HepG2 (cell line): ENCODE measurements at regions not wholly inside any gene's neighbourhood (a gene's known extent, or its start where the extent isn't known, plus 50 kb on each side); places are given as distances from the start of the nearest gene placed in this dataset.

Source experiments
- ATAC-seq: fragments of 200-7000 bp; cut with Tn5 transposase; 3 replicates; pipeline ENCODE4 v1.9.1; 2020; ENCODE audit warnings: mild to moderate bottlenecking, moderate library complexity
- BruUV-seq: library from RNA; stranded (reverse); fragments of 400-500 nt; replicated peaks from 2 replicates; lab custom pipeline; 2021; lab: Mats Ljungman, UMichigan
- CTCF ChIA-PET: fragments of 300-600 bp; formaldehyde crosslinking; extraction: SDS; loops from one replicate; lab custom pipeline; 2021; ENCODE audit warnings: low total read pairs, inconsistent platforms, low intra/inter-chr PET ratio; lab: Yijun Ruan, JAX
- POLR2A ChIA-PET: fragments of 350-600 bp; sonication (Branson Sonifier 250); formaldehyde crosslinking; loops from one replicate; lab custom pipeline; 2020; ENCODE audit warnings: antibody characterized with exemption, inconsistent platforms; lab: Yijun Ruan, JAX
- DNase-seq: peaks from one replicate; pipeline ENCODE4 v3.0.0-alpha.2; 2015; ENCODE audit warnings: low spot score
- FAIRE-seq: peaks from 3 replicates; lab custom pipeline; 2011; peaks lifted over from hg19 to GRCh38; lab: Jason Lieb, UNC
- H2AFZ ChIP-seq: one replicate; pipeline ENCODE4 v1.6.1; 2011; ENCODE audit warnings: low read length, inconsistent platforms
- H3K27ac ChIP-seq: fragments of 300-600 bp; 3 replicates; pipeline ENCODE4 v1.8.0; 2011; ENCODE audit warnings: mixed run types, mild to moderate bottlenecking, mixed read lengths, low read length, inconsistent platforms; ENCODE audit not compliant: insufficient read depth; ENCODE audit errors: extremely low read length
- H3K27me3 ChIP-seq, 2 experiments: fragments of 200-600 bp in 1 of 2; 2 replicates in 1 of 2; 3 replicates in 1 of 2; pipeline versions ENCODE4 v1.6.0 to v1.8.0; 2011; ENCODE audit warnings: low read length in 2 of 2, mild to moderate bottlenecking in 2 of 2, moderate library complexity in 2 of 2, inconsistent platforms in 1 of 2; ENCODE audit not compliant: insufficient read depth in 2 of 2, control insufficient read depth in 1 of 2
- H3K36me3 ChIP-seq, 2 experiments: fragments of 200-600 bp in 1 of 2; replicated peaks in 1 of 2; 2 replicates in 1 of 2; 3 replicates in 1 of 2; pipeline versions ENCODE4 v1.5.1 to v1.8.0; 2011; ENCODE audit warnings: low read length in 2 of 2, inconsistent platforms in 1 of 2; ENCODE audit not compliant: insufficient read depth in 2 of 2, control insufficient read depth in 1 of 2
- H3K4me1 ChIP-seq: 2 replicates; pipeline ENCODE4 v1.5.1; 2012; ENCODE audit warnings: low read length, inconsistent platforms; ENCODE audit not compliant: insufficient read depth
- H3K4me2 ChIP-seq: 2 replicates; pipeline ENCODE4 v1.6.0; 2011; ENCODE audit warnings: low read depth, low read length, inconsistent platforms
- H3K4me3 ChIP-seq, 3 experiments: fragments of 200-600 bp in 1 of 3; sonication (generic), shearing (Covaris generic) in 1 of 3; replicated peaks in 1 of 3; 2 replicates each; pipeline ENCODE4 v1.5.1; 2011 to 2016; ENCODE audit warnings: low read length in 3 of 3, inconsistent platforms in 2 of 3, low read depth in 2 of 3, mild to moderate bottlenecking in 2 of 3, control low read depth in 1 of 3, mixed read lengths in 1 of 3; ENCODE audit not compliant: insufficient read depth in 1 of 3
- H3K79me2 ChIP-seq: one replicate; pipeline ENCODE4 v1.6.1; 2011; ENCODE audit warnings: low read length, inconsistent platforms; ENCODE audit not compliant: insufficient read depth
- H3K9ac ChIP-seq: 2 replicates; pipeline ENCODE4 v1.6.0; 2011; ENCODE audit warnings: mild to moderate bottlenecking, low read depth, low read length, inconsistent platforms; ENCODE audit not compliant: insufficient read depth
- H3K9me3 ChIP-seq: 2 replicates; pipeline ENCODE4 v1.5.1; 2012; ENCODE audit warnings: mild to moderate bottlenecking, low read length
- H4K20me1 ChIP-seq: 2 replicates; pipeline ENCODE4 v1.6.0; 2011; ENCODE audit warnings: inconsistent platforms, mild to moderate bottlenecking, low read length, moderate library complexity; ENCODE audit not compliant: insufficient read depth
- EEA1 ChIP-seq: sonication (generic); formaldehyde crosslinking; IDR thresholded peaks from 2 replicates; pipeline ENCODE4 v1.5.1; 2020; ENCODE audit warnings: mild to moderate bottlenecking, missing genetic modification reagents, borderline replicate concordance
- FIP1L1 ChIP-seq: fragments of 200-400 bp; formaldehyde crosslinking; IDR thresholded peaks from 2 replicates; pipeline ENCODE4 v1.6.1; 2018; ENCODE audit warnings: low read depth, mild to moderate bottlenecking, low read length, moderate library complexity, borderline replicate concordance; ENCODE audit not compliant: insufficient read depth
- FOSL2 ChIP-seq: sonication (generic); formaldehyde crosslinking; IDR thresholded peaks from 2 replicates; pipeline ENCODE4 v1.4.0; 2020; ENCODE audit warnings: missing genetic modification reagents
- FOXO1 ChIP-seq: sonication (generic); formaldehyde crosslinking; IDR thresholded peaks from 2 replicates; pipeline ENCODE4 v1.4.0; 2020; ENCODE audit warnings: missing genetic modification reagents
- KLF12 ChIP-seq: sonication (generic); formaldehyde crosslinking; IDR thresholded peaks from 2 replicates; pipeline ENCODE4 v1.4.0; 2020; ENCODE audit warnings: missing genetic modification reagents, borderline replicate concordance
- SOX5 ChIP-seq: IDR thresholded peaks from 2 replicates; pipeline ENCODE4 v1.6.1; 2016; ENCODE audit warnings: borderline replicate concordance
- TARDBP ChIP-seq: sonication (generic); formaldehyde crosslinking; IDR thresholded peaks from 2 replicates; pipeline ENCODE4 v1.8.0; 2022; ENCODE audit warnings: mild to moderate bottlenecking, missing genetic modification reagents
- ZNF101 ChIP-seq: sonication (generic); formaldehyde crosslinking; IDR thresholded peaks from 2 replicates; pipeline ENCODE4 v1.4.0; 2020; ENCODE audit warnings: mild to moderate bottlenecking, low read depth, missing genetic modification reagents, borderline replicate concordance
- ZNF232 ChIP-seq: sonication (generic); formaldehyde crosslinking; IDR thresholded peaks from 2 replicates; pipeline ENCODE4 v1.4.0; 2020; ENCODE audit warnings: missing genetic modification reagents, borderline replicate concordance
- ZNF33B ChIP-seq: sonication (generic); formaldehyde crosslinking; IDR thresholded peaks from 2 replicates; pipeline ENCODE4 v1.5.1; 2020; ENCODE audit warnings: mild to moderate bottlenecking, missing genetic modification reagents
- ZNF556 ChIP-seq: sonication (generic); formaldehyde crosslinking; IDR thresholded peaks from 2 replicates; pipeline ENCODE4 v1.4.0; 2020; ENCODE audit warnings: mild to moderate bottlenecking, missing genetic modification reagents, borderline replicate concordance
- WGBS: methylation state at CpG from one replicate; pipeline ENCODE4 v1.1.6; 2017; ENCODE audit warnings: low lambda C conversion rate; 5-methylcytosine and 5-hydroxymethylcytosine counted together
- in situ Hi-C: cut with HindIII; loops from 2 replicates; pipeline ENCODE4 v1.10.0; 2017; ENCODE audit warnings: low pct_unique_long_range_greater_than_20kb; ENCODE audit not compliant: extremely low pct_ligation_motif_present
- intact Hi-C: fragments of 100-400 bp; cut with micrococcal nuclease; formaldehyde crosslinking; loops from one replicate; pipeline ENCODE4 v1.10.0; 2022; ENCODE audit not compliant: unreplicated experiment
- TF ChIP-seq, protein P1 (sequence below): sonication (generic); formaldehyde crosslinking; IDR thresholded peaks from 2 replicates; pipeline ENCODE4 v1.8.0; 2022; ENCODE audit warnings: mild to moderate bottlenecking, missing genetic modification reagents; ENCODE audit not compliant: insufficient replicate concordance
- TF ChIP-seq, protein P2 (sequence below): sonication (generic); IDR thresholded peaks from 2 replicates; pipeline ENCODE4 v1.6.1; 2016; ENCODE audit warnings: low read depth, borderline replicate concordance
- TF ChIP-seq, protein P3 (sequence below): sonication (generic); formaldehyde crosslinking; IDR thresholded peaks from 2 replicates; pipeline ENCODE4 v1.9.0; 2022; ENCODE audit warnings: missing genetic modification reagents, mild to moderate bottlenecking, borderline replicate concordance
- TF ChIP-seq, protein P4 (sequence below): sonication (generic); formaldehyde crosslinking; conservative IDR thresholded peaks from 2 replicates; pipeline ENCODE4 v1.4.0; 2020; ENCODE audit warnings: missing genetic modification reagents
- TF ChIP-seq, protein P5 (sequence below): IDR thresholded peaks from 2 replicates; pipeline ENCODE4 v1.6.1; 2016
- TF ChIP-seq, protein P6 (sequence below): sonication (generic); formaldehyde crosslinking; IDR thresholded peaks from 2 replicates; pipeline ENCODE4 v1.8.1; 2023; ENCODE audit warnings: missing genetic modification reagents, mild to moderate bottlenecking, borderline replicate concordance

DNA sequence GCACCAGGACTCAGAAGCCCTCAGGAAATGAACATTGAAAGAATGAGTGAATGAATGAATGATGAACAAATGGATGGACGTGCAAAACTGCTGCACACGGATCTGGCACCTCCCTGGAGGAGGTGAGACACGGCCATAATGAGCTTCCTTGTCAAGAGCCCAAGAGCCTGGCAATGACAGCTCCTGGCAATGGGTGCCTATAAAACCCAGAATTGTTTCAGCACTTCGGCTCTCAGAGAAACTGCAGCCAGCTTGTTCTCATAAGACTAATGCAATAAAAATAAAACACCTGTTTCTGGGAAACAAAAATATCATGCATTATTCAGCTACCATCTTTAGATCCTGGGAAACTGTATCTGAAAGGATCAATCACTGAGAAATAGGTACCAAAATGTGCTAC, 200.5 kb upstream of the SFSWAP start:
- no peaks in the 10 kb centered on the region for H3K9me3 ChIP-seq
- no peak overlapping the region for H2AFZ ChIP-seq
- peaks cover 10 to 38% of the 10 kb centered on the region in 2 experiments; a peak in 3 of 5 replicates for H3K27me3 ChIP-seq
- DNase-seq (no peak), ATAC-seq (no peak), FAIRE-seq (no peak)
- WGBS = 10% methylated on average over 4 of the region's 4 CpGs
- ChIA-PET POLR2A (no interaction called here), CTCF (no interaction called here)
- no peak overlapping the region for H3K27ac ChIP-seq
- H3K4me2 ChIP-seq = no peak overlapping the region
- no peaks in the 10 kb centered on the region for H3K4me1 ChIP-seq
- no peak overlapping the region for H3K9ac ChIP-seq
- no peak overlapping the region for H3K4me3 ChIP-seq
- intact Hi-C loops = no loop called here
- no TSS peak for BruUV-seq
- no peaks in the 10 kb centered on the region for H4K20me1 ChIP-seq
- H3K36me3 ChIP-seq = no peaks in the 10 kb centered on the region
- H3K79me2 ChIP-seq = no peaks in the 10 kb centered on the region
- in situ Hi-C loops = no loop called here
- TF ChIP-seq, protein P1, sequence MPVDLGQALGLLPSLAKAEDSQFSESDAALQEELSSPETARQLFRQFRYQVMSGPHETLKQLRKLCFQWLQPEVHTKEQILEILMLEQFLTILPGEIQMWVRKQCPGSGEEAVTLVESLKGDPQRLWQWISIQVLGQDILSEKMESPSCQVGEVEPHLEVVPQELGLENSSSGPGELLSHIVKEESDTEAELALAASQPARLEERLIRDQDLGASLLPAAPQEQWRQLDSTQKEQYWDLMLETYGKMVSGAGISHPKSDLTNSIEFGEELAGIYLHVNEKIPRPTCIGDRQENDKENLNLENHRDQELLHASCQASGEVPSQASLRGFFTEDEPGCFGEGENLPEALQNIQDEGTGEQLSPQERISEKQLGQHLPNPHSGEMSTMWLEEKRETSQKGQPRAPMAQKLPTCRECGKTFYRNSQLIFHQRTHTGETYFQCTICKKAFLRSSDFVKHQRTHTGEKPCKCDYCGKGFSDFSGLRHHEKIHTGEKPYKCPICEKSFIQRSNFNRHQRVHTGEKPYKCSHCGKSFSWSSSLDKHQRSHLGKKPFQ = no peak
- TF ChIP-seq FOSL2 (CRISPR knock-in tag) = no peak
- no peak for TF ChIP-seq FOXO1
- no peak for TF ChIP-seq FIP1L1
- TF ChIP-seq, protein P2, sequence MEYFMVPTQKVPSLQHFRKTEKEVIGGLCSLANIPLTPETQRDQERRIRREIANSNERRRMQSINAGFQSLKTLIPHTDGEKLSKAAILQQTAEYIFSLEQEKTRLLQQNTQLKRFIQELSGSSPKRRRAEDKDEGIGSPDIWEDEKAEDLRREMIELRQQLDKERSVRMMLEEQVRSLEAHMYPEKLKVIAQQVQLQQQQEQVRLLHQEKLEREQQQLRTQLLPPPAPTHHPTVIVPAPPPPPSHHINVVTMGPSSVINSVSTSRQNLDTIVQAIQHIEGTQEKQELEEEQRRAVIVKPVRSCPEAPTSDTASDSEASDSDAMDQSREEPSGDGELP = no peak
- TF ChIP-seq, protein P3, sequence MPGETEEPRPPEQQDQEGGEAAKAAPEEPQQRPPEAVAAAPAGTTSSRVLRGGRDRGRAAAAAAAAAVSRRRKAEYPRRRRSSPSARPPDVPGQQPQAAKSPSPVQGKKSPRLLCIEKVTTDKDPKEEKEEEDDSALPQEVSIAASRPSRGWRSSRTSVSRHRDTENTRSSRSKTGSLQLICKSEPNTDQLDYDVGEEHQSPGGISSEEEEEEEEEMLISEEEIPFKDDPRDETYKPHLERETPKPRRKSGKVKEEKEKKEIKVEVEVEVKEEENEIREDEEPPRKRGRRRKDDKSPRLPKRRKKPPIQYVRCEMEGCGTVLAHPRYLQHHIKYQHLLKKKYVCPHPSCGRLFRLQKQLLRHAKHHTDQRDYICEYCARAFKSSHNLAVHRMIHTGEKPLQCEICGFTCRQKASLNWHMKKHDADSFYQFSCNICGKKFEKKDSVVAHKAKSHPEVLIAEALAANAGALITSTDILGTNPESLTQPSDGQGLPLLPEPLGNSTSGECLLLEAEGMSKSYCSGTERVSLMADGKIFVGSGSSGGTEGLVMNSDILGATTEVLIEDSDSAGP (CRISPR knock-in tag) = no peak
- no peak for TF ChIP-seq KLF12
- no peak for TF ChIP-seq ZNF101
- no peak for TF ChIP-seq ZNF556 (CRISPR knock-in tag)
- TF ChIP-seq ZNF33B = no peak
- TF ChIP-seq, protein P4, sequence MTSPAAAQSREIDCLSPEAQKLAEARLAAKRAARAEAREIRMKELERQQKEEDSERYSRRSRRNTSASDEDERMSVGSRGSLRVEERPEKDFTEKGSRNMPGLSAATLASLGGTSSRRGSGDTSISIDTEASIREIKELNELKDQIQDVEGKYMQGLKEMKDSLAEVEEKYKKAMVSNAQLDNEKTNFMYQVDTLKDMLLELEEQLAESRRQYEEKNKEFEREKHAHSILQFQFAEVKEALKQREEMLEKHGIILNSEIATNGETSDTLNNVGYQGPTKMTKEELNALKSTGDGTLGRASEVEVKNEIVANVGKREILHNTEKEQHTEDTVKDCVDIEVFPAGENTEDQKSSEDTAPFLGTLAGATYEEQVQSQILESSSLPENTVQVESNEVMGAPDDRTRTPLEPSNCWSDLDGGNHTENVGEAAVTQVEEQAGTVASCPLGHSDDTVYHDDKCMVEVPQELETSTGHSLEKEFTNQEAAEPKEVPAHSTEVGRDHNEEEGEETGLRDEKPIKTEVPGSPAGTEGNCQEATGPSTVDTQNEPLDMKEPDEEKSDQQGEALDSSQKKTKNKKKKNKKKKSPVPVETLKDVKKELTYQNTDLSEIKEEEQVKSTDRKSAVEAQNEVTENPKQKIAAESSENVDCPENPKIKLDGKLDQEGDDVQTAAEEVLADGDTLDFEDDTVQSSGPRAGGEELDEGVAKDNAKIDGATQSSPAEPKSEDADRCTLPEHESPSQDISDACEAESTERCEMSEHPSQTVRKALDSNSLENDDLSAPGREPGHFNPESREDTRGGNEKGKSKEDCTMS (CRISPR knock-in tag) = no peak
- TF ChIP-seq, protein P5, sequence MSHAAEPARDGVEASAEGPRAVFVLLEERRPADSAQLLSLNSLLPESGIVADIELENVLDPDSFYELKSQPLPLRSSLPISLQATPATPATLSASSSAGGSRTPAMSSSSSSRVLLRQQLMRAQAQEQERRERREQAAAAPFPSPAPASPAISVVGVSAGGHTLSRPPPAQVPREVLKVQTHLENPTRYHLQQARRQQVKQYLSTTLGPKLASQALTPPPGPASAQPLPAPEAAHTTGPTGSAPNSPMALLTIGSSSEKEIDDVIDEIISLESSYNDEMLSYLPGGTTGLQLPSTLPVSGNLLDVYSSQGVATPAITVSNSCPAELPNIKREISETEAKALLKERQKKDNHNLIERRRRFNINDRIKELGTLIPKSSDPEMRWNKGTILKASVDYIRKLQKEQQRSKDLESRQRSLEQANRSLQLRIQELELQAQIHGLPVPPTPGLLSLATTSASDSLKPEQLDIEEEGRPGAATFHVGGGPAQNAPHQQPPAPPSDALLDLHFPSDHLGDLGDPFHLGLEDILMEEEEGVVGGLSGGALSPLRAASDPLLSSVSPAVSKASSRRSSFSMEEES (CRISPR knock-in tag) = no peak
- TF ChIP-seq SOX5 (CRISPR knock-in tag) = no peak
- no peak for TF ChIP-seq ZNF232
- no peak for TF ChIP-seq EEA1 (CRISPR knock-in tag)
- TF ChIP-seq, protein P6, sequence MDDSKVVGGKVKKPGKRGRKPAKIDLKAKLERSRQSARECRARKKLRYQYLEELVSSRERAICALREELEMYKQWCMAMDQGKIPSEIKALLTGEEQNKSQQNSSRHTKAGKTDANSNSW (CRISPR knock-in tag) = no peak
- no peak for TF ChIP-seq TARDBP (CRISPR knock-in tag)
